ENCODE measurements at regions not wholly inside any gene's neighbourhood (a gene's known extent, or its start where the extent isn't known, plus 50 kb on each side); places are given as distances from the start of the nearest gene placed in this dataset.

GRCh38 chr9:113654605-113655428 lies 191.3 kb downstream of the RGS3 start:
- intact Hi-C loops (cut with DNase I): loop anchor here (5.0 kb wide), 3 partner anchors 53 to 208 kb away; no protein-coding TSS in a partner anchor
- Histone ChIP-seq H3K4me3 (no peak overlapping the region), H3K4me1 (peaks cover 6% of the 10 kb centered on the region), H3K9me3 (no peaks in the 10 kb centered on the region), H3K27me3 (peaks cover 0 to 5% of the 10 kb centered on the region in 2 donors), H3K36me3 (replicated peaks in 1 of 2; ENCODE audit: insufficient read depth in 1 of 2, low read depth in 2 of 2) (no peaks in the 10 kb centered on the region), H3K27ac (peak overlapping the region in 2 of 4 donors; percentile 23 to 41)
- 69 to 70% methylated on average over 10 to 13 of the region's 13 CpGs for WGBS, 2 donors
- ATAC-seq (peak; percentile 41), DNase-seq (peak; percentile 25 to 50 (median 32))
- TF ChIP-seq POLR2A (IDR thresholded peaks at IDR 0.05) (no peak), CTCF (IDR thresholded peaks at IDR 0.05) (no peak)

- WGBS, 2 donors: 64 to 70% methylated on average over 17 to 21 of the region's 21 CpGs
- H3K4me1 ChIP-seq: peaks cover 6% of the 10 kb centered on the region
- ATAC-seq: no peak
- no peaks in the 10 kb centered on the region for H3K9me3 ChIP-seq
- no peaks in the 10 kb centered on the region for H3K36me3 ChIP-seq (replicated peaks in 1 of 2; ENCODE audit: insufficient read depth in 1 of 2, low read depth in 2 of 2)
- intact Hi-C loops (cut with DNase I): loop anchor here (5.0 kb wide), 1 partner anchor 65 kb away; no protein-coding TSS in a partner anchor
- TF ChIP-seq CTCF (IDR thresholded peaks at IDR 0.05): no peak
- TF ChIP-seq POLR2A (IDR thresholded peaks at IDR 0.05): no peak
- no peak for DNase-seq
- H3K27me3 ChIP-seq: peaks cover 0 to 5% of the 10 kb centered on the region in 2 donors
- H3K4me3 ChIP-seq: no peak overlapping the region
- no peak overlapping the region for H3K27ac ChIP-seq
Measured at GRCh38 chr9:113656771-113657670, 193.5 kb downstream of the RGS3 start.

GRCh38 chr9:113657765-113658544 lies 194.4 kb downstream of the RGS3 start:
- WGBS, 2 donors: 27 to 31% methylated on average over 12 to 14 of the region's 14 CpGs
- Histone ChIP-seq H3K4me3 (no peak overlapping the region), H3K9me3 (no peaks in the 10 kb centered on the region), H3K27me3 (peaks cover 0 to 5% of the 10 kb centered on the region in 2 donors), H3K27ac (no peak overlapping the region), H3K4me1 (peaks cover 6% of the 10 kb centered on the region), H3K36me3 (replicated peaks in 1 of 2; ENCODE audit: insufficient read depth in 1 of 2, low read depth in 2 of 2) (no peaks in the 10 kb centered on the region)
- intact Hi-C loops (cut with DNase I): loop anchor here (5.0 kb wide), 1 partner anchor 66 kb away; no protein-coding TSS in a partner anchor
- TF ChIP-seq POLR2A (IDR thresholded peaks at IDR 0.05) (no peak), CTCF (IDR thresholded peaks at IDR 0.05) (peak; percentile 89 to 98 (median 97))
- DNase-seq (peak; percentile 89 to 92 (median 92)), ATAC-seq (peak; percentile 86)

GRCh38 chr9:113658545-113658895 lies 195.0 kb downstream of the RGS3 start:
- 43 to 46% methylated on average over 3 of the region's 3 CpGs for WGBS, 2 donors
- TF ChIP-seq CTCF (IDR thresholded peaks at IDR 0.05) (no peak), POLR2A (IDR thresholded peaks at IDR 0.05) (no peak)
- H3K27me3 ChIP-seq: peaks cover 0 to 5% of the 10 kb centered on the region in 2 donors
- H3K9me3 ChIP-seq: no peaks in the 10 kb centered on the region
- H3K36me3 ChIP-seq (replicated peaks in 1 of 2; ENCODE audit: insufficient read depth in 1 of 2, low read depth in 2 of 2): no peaks in the 10 kb centered on the region
- no peak overlapping the region for H3K4me3 ChIP-seq
- DNase-seq (no peak), ATAC-seq (no peak)
- intact Hi-C loops (cut with DNase I): loop anchor here (5.0 kb wide), 1 partner anchor 66 kb away; no protein-coding TSS in a partner anchor
- no peak overlapping the region for H3K27ac ChIP-seq
- H3K4me1 ChIP-seq: peaks cover 6% of the 10 kb centered on the region
